DMS153 treated with DMSO at 0.1 percent for 48 hours (cell line): ENCODE measurements at regions not wholly inside any gene's neighbourhood (a gene's known extent, or its start where the extent isn't known, plus 50 kb on each side); places are given as distances from the start of the nearest gene placed in this dataset.
"Not testable (repeated sequence)": the region's sequence is repeated elsewhere in the genome, so short reads cannot be mapped to it uniquely, and the experiment has no call there.

Experiments
- DNase-seq: peaks from one replicate; lab custom pipeline; 2025; ENCODE audit not compliant: unreplicated experiment; lab: John Stamatoyannopoulos, UW

DNA sequence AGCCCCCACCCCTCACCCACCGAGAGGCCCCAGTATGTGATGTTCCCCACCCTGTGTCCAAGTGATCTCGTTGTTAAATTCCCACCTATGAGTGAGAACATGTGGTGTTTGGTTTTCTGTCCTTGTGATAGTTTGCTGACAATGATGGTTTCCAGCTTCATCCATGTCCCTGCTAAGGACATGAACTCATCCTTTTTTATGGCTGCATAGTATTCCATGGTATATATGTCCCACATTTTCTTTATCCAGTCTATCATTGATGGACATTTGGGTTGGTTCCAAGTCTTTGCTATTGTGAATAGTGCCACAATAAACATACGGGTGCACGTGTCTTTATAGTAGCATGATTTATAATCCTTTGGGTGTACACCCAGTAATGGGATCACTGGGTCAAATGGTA is 79.2 kb downstream of the PXDC1 start:
- DNase-seq, result not testable (repeated sequence)

DNA sequence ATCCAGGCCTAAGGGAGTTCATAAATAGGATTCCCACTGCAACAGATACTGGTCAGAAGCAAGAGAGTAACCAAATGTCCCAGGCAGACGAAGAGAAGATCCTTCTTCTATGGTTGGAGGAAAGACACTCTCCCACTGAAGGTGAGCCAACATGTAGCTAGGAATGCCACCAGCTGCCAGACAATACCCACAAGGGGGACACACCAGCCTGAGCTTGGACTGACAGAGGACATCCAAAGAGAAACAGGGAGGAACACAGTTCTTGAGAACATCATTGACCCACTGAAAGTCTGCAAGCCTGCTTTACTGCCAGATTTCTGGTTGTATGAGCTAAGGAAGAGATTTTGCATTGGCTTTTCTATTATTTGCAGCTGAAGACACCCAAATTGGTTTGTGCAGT is 80.1 kb downstream of the PXDC1 start:
- DNase-seq, result no peak

- DNase-seq, result no peak
Measured at GRCh38 chr6:3670356-3670755, 81.2 kb downstream of the PXDC1 start.

DNA sequence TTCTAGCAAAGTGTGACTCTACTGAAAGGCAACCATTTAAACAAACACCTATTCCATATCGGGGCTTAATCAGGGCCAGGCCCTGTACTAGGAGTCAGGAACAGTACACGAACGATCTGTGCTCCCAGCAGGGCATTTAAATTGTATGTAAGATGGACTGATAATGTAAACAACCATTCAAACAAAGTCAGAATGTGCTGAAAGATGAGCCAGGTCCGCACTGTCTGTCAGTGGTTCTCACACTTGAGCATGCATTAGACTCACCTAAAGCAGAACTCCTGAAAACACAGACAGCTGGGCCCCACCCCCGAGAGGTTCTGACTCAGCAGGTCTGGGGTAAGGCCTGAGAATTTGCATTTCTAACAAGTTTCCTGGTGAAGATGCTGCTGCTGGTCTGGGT is 81.6 kb downstream of the PXDC1 start:
- DNase-seq, result no peak

GRCh38 chr6:3665608-3666007 is 85.9 kb downstream of the PXDC1 start:
- no peak for DNase-seq

- no peak for DNase-seq
Measured at GRCh38 chr6:3664625-3665041, 86.9 kb downstream of the PXDC1 start.

GRCh38 chr6:3663811-3664210 is 87.7 kb downstream of the PXDC1 start:
- DNase-seq, result no peak

DNA sequence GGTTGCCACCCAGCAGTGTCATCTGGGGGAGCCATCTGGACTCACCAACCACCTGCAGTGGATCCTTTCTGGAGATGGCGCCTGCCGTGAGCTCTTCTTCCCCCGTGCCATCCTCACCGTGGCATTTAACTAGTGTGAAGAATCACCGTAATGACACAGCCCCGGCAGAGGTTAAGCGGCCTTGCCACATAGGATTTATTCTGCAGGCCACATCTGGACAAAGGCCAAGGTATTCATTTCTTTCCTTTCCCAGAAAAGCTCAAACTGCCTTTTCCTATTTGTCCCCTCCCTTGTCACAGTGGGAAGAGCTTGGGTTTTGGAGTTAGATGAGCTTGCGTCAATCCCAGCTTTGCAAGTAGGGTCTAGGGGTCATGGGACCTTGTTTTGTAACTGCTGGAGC is 88.4 kb downstream of the PXDC1 start:
- no peak for DNase-seq

DNA sequence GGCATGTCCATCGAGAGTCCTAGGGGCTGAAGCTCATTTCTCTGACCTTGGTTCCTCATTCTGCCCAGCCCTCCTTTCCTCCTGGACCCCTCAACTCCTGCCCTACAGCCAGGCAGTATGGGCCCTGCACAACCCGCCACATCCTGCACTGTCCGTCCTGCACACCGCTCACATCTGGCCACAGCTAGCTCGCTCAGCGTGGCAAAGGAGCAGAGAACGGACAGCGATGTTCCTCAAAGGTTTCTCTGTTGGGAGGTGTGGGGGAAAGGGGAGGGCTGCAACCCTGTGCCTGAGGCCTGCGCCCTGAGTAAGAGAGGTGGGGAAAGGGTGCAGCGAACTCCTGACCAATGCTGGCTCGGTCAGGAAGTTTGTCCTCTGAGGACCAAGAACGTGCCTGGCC is 90.1 kb downstream of the PXDC1 start:
- DNase-seq, result no peak

- DNase-seq, result no peak
Measured at GRCh38 chr6:3660473-3660872, 91.0 kb downstream of the PXDC1 start.

DNA sequence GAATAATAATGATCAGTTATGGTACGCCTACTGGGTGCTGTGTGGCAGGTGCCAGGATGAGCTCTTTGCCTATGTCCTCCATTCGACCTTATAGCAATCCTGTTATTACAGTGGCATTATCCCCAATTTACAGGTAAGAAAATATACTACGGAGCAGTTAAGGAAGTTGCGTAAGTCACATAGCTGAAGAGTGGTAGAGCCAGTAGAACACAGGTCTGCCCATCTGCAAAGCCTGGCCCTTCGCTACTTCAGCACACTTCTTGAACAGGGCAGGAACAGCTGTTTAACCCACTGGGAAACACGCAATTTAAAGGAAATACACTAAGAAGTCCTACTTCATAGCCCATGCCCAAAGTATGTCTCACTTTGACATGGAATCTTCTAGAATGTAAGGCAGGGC is 91.8 kb downstream of the PXDC1 start:
- DNase-seq, result no peak

DNA sequence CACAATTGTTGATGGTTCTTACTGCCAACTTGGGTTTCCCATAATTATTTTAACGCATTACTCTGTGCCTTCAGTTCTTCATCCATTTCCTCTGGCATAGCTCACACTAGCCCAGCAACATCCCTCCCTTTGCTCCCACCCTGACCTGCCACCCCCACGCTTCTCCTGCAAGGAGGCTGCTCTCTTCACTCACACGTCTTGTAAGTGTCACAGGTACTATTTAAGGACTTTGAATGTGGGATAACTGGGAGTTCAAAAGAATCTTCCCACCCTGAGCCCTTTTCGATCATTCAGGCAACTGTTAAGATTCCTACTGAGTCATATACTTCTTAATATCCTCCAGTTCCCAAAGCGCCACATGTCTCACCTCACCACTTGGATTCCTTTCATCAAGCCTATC is 95.4 kb downstream of the PXDC1 start:
- DNase-seq, result no peak

- DNase-seq, result no peak
Measured at GRCh38 chr6:3654898-3655297, 96.6 kb downstream of the PXDC1 start.

DNA sequence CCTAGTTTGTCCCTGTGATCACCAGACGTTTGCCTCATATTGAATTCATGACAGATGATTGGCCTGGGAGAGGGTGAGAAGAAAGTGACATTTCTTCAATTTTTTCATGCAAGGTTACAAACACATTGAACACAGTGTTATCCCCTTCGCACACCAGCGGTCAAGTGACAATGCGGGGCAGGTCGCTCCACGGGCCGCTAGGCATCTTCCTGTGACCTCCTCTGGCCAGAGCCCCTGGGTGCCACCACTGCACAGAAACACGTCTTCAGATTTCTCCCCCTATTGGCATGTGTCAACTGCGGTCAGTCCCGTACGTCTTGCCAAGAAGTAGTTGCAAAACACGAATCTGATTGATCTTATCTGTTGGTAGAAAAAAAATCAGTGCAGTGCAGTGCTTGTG is 97.1 kb downstream of the PXDC1 start:
- DNase-seq, result no peak

- DNase-seq, result no peak
Measured at GRCh38 chr6:3653528-3654070, 97.9 kb downstream of the PXDC1 start.

DNA sequence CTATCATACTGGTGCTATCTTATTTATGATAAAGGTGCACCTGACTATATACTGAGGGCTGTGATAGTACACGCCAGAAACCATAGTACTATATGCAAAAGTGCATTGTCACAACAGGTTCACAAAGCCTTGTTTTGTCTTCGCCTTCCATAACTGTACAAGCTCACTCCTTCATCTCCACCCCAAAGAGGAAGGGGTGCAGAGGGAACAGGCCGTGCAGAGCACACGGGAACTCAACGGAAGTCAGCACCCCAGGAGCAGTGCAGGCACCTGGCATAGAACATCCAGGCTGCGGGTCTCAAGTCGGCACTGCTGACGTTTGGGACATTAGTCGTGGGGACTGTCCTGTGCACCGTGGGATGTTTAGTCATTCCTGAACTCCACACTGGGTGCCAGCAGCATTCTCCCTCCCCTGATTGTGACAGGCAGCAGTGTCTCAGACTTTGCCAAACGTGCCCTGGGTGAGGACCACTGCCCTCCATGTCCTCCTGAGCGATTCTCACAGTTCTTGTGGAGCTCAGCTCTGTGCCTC is 99.7 kb downstream of the PXDC1 start:
- DNase-seq, result no peak

DNA sequence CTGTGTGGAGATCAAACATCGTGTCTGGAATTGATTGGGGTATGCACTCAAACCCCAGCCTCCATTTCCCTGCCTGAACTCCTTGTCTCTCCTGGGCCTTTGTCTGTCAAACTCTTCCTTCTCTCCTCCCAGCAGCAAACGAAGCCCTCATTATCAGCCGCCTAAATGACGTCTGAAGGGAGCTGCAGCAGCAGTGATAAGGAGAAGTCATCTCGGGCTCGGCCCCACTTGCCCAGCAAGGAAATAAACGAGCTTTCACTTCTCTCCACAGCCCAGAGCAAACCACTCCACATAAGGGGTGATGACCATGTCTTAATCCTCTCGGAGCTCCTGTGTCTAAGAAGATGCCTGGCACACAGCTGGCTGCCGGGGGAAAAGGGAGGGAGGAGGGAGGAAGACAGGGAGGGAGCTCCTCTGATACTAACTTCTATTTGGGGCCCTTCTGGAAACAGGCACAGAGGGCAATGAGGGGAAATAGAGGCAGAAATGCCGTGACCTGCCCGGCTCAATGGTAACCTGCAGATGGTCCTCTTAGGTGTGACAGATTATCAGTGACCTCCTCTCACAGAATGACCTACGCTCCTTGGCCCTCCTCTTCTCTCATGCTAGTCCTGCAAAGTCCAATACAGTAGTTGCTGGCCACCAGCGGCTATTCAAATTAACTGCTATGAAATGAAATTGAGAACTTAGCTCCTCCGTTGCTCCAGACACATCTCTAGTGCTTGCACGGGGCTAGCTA is 100.4 kb downstream of the PXDC1 start:
- no peak for DNase-seq

DNA sequence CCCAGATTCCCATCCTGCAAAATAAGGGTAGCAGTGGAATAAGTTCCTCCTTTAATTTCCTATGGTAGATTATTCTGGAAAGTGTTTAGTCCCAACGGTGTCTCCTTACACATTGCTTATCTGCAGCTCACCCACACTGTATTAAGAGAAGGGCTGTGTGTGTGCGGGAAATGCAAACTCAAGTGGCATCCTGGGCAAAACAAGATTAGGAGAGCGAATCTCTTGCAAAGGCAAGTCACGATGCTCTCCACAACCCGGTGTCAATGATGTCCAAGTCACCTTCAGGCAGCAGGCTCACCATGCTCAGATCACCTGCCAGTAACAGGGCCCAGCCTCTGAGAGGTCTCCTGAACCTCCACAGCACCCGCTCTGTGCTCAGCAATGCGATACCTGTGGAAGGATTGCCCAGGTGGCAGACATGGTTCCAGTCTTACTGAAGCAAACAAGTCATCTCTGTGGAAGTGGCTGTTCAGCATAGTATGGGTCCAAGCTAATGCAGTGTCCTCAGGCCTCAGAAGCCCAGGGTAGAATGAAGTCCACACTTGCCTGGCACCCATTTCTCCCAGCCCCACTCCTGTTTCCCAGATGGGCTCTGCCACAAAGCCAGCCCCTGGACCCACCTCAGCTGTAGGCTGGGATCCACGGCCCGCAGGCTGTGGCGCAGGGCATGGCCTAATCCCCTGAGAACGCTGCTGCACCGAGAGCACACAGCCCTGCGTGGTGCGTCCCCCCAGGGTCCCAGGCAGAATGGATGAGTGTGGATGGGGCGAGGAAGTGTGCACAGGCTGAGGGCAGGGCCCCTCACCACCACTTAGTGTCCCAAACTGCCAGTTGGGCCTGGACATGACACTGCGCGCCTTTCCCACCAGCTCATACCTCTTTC is 101.2 kb downstream of the PXDC1 start:
- DNase-seq, result no peak

DNA sequence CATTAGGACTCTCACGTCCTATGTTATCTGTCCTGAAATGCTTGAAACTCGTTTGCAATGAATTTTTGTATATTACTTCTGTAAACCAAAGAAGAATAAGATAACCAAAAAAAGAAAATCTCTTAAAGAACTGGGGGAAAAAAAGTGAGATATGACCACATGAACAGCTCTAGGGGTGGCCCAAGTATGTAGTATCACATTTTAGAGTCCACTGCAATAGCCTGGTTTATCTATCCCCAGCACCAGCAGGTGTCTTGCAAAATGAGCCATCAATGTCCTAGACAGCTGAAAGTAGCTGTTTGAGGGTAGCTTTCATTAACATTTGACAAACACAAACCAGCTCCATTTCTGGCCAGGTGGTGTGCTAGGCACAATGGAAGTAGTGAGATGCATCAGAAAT is 102.8 kb downstream of the PXDC1 start:
- DNase-seq, result no peak

GRCh38 chr6:3646616-3647362 is 104.7 kb downstream of the PXDC1 start:
- no peak for DNase-seq

GRCh38 chr6:3644739-3645012 is 106.8 kb downstream of the PXDC1 start:
- no peak for DNase-seq
